Cardiac muscle cell (in vitro differentiated cells and primary cell): ENCODE measurements at regions not wholly inside any gene's neighbourhood (a gene's known extent, or its start where the extent isn't known, plus 50 kb on each side); places are given as distances from the start of the nearest gene placed in this dataset.

Source experiments
- DNase-seq, 2 donors: peaks; one replicate each; pipeline versions ENCODE4 v3.0.0 to v3.0.0-alpha.2; 2010 to 2017; ENCODE audit warnings: low read depth in 1 of 2, low spot score in 1 of 2
- H3K27ac ChIP-seq: fragments of 200-600 bp; sonication (generic); 2 replicates; pipeline ENCODE4 v1.5.1; 2016
- H3K27me3 ChIP-seq: fragments of 200-600 bp; sonication (generic); 2 replicates; pipeline ENCODE4 v1.6.0; 2016; ENCODE audit warnings: control low read depth
- H3K36me3 ChIP-seq: fragments of 200-600 bp; sonication (generic); 2 replicates; pipeline ENCODE4 v1.5.1; 2016; ENCODE audit warnings: control low read depth
- H3K4me1 ChIP-seq: fragments of 200-600 bp; sonication (generic); 2 replicates; pipeline ENCODE4 v1.8.1; 2017; ENCODE audit warnings: low read depth, mild to moderate bottlenecking, mixed run types
- H3K4me3 ChIP-seq: fragments of 200-600 bp; sonication (generic); 2 replicates; pipeline ENCODE4 v1.5.1; 2016; ENCODE audit warnings: mild to moderate bottlenecking
- H3K9me3 ChIP-seq: fragments of 200-600 bp; sonication (generic); 2 replicates; pipeline ENCODE4 v1.5.1; 2017; ENCODE audit warnings: low read depth, mild to moderate bottlenecking, control low read depth
- TF ChIP-seq, protein P1 (sequence below): IDR thresholded peaks from 2 replicates; pipeline ENCODE4 v1.5.1; 2012; ENCODE audit warnings: low read depth, mild to moderate bottlenecking, low read length

DNA sequence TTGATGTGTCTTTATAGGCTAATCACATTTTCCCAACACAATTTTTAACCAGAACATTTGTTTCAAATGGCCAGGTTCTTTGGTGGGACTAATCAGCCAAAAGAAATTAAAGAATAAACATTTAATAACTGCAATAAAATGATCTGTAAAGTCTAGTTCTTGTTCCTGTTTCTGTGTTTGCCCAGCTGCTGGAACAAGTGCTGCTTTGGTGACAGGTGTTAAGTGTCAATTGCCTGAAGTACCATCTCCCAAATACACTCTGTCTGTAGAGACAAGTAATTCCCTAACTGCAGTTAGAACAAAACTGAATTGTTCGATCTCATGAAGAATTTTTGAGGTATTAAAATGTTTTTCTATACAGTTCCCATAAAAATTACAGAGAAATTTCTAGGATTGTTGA, 402.3 kb upstream of the CHD1 start:
- Histone ChIP-seq H3K27ac (no peak overlapping the region), H3K36me3 (no peaks in the 10 kb centered on the region), H3K9me3 (no peaks in the 10 kb centered on the region), H3K4me3 (no peak overlapping the region), H3K4me1 (no peaks in the 10 kb centered on the region), H3K27me3 (peaks cover 11% of the 10 kb centered on the region)
- DNase-seq, result no peak
- TF ChIP-seq, protein P1, sequence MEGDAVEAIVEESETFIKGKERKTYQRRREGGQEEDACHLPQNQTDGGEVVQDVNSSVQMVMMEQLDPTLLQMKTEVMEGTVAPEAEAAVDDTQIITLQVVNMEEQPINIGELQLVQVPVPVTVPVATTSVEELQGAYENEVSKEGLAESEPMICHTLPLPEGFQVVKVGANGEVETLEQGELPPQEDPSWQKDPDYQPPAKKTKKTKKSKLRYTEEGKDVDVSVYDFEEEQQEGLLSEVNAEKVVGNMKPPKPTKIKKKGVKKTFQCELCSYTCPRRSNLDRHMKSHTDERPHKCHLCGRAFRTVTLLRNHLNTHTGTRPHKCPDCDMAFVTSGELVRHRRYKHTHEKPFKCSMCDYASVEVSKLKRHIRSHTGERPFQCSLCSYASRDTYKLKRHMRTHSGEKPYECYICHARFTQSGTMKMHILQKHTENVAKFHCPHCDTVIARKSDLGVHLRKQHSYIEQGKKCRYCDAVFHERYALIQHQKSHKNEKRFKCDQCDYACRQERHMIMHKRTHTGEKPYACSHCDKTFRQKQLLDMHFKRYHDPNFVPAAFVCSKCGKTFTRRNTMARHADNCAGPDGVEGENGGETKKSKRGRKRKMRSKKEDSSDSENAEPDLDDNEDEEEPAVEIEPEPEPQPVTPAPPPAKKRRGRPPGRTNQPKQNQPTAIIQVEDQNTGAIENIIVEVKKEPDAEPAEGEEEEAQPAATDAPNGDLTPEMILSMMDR, result no peak

DNA sequence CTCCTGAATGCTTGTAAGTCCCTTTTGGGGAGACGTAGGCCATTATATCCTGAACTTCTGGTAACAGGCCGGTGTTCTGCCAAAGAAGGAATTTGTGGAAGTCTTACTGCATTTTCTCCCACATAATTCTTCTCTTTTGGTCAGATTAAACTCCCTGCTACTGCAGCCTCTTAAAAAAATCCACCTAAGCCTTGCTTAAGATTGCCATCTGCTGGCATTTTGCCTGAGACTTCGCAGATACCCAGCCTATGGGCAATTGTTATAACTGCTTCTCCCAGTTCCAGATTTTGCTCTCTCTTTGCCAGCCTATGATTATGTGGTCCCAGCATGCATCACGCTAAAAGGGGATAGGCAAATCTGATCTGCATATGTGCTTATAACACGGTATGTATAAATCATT, 391.6 kb upstream of the CHD1 start:
- DNase-seq, result no peak
- H3K4me1 ChIP-seq, result no peaks in the 10 kb centered on the region
- no peak overlapping the region for H3K27ac ChIP-seq
- TF ChIP-seq, protein P1, result no peak
- H3K4me3 ChIP-seq, result no peak overlapping the region
- H3K36me3 ChIP-seq, result no peaks in the 10 kb centered on the region
- no peaks in the 10 kb centered on the region for H3K9me3 ChIP-seq
- peaks cover 3% of the 10 kb centered on the region for H3K27me3 ChIP-seq

GRCh38 chr5:99317136-99317535, 388.3 kb upstream of the CHD1 start:
- no peak overlapping the region for H3K27ac ChIP-seq
- DNase-seq, result no peak
- no peaks in the 10 kb centered on the region for H3K9me3 ChIP-seq
- no peaks in the 10 kb centered on the region for H3K4me1 ChIP-seq
- H3K4me3 ChIP-seq, result no peak overlapping the region
- H3K36me3 ChIP-seq, result no peaks in the 10 kb centered on the region
- TF ChIP-seq, protein P1, result no peak
- peaks cover 3% of the 10 kb centered on the region for H3K27me3 ChIP-seq

DNA sequence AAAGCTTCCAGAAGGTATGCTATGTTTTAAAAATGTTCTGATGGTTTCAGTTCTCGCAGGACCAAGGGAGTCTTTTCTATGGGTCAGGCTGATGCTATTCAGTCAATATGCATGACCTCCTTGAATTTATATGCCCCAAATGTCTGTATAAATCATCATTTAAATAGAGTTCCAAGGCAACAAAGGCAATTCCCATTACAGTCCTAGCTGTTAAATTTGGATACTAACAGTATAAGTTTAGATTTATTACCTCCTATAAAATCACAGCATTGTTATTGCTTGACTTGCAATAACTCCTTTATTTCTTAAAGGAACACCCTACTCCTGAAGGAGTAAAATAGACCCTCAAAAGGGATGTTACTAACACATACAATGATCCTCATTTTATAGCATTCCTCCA, 387.7 kb upstream of the CHD1 start:
- H3K27ac ChIP-seq, result no peak overlapping the region
- H3K4me1 ChIP-seq, result no peaks in the 10 kb centered on the region
- no peak for DNase-seq
- peaks cover 3% of the 10 kb centered on the region for H3K27me3 ChIP-seq
- H3K9me3 ChIP-seq, result no peaks in the 10 kb centered on the region
- no peak overlapping the region for H3K4me3 ChIP-seq
- H3K36me3 ChIP-seq, result no peaks in the 10 kb centered on the region
- TF ChIP-seq, protein P1, result no peak

GRCh38 chr5:99315413-99316183, 386.8 kb upstream of the CHD1 start:
- no peaks in the 10 kb centered on the region for H3K36me3 ChIP-seq
- no peaks in the 10 kb centered on the region for H3K9me3 ChIP-seq
- H3K27ac ChIP-seq, result no peak overlapping the region
- H3K27me3 ChIP-seq, result no peaks in the 10 kb centered on the region
- H3K4me3 ChIP-seq, result no peak overlapping the region
- TF ChIP-seq, protein P1, result no peak
- no peaks in the 10 kb centered on the region for H3K4me1 ChIP-seq
- DNase-seq, result no peak

- Histone ChIP-seq H3K9me3 (no peaks in the 10 kb centered on the region), H3K4me1 (no peaks in the 10 kb centered on the region), H3K4me3 (no peak overlapping the region), H3K27me3 (no peaks in the 10 kb centered on the region), H3K36me3 (no peaks in the 10 kb centered on the region), H3K27ac (no peak overlapping the region)
- TF ChIP-seq, protein P1, result no peak
- no peak for DNase-seq
Observed at GRCh38 chr5:99314721-99315120, 385.9 kb upstream of the CHD1 start.
